Panc1 (cell line): ENCODE measurements at regions not wholly inside any gene's neighbourhood (a gene's known extent, or its start where the extent isn't known, plus 50 kb on each side); places are given as distances from the start of the nearest gene placed in this dataset.

Source experiments
- ATAC-seq: fragments of 200-7000 bp; cut with Tn5 transposase; 2 replicates; pipeline ENCODE4 v1.9.1; 2020; ENCODE audit warnings: mild to moderate bottlenecking, moderate library complexity
- BruUV-seq: library from RNA; stranded (reverse); fragments of 400-500 nt; replicated peaks from 2 replicates; lab custom pipeline; 2021; lab: Mats Ljungman, UMichigan
- CTCF ChIA-PET: fragments of 300-600 bp; sonication (Branson Sonifier 250); formaldehyde crosslinking; loops from one replicate; lab custom pipeline; 2022; ENCODE audit warnings: antibody characterized with exemption; lab: Charles Lee
- POLR2A ChIA-PET: fragments of 300-600 bp; sonication (Branson Sonifier 250); formaldehyde crosslinking; loops from one replicate; lab custom pipeline; 2022; ENCODE audit warnings: antibody characterized with exemption; lab: Charles Lee
- DNase-seq: peaks from one replicate; pipeline ENCODE4 v3.0.0-alpha.2; 2010; ENCODE audit warnings: low read depth, low spot score
- H3K27ac ChIP-seq: 2 replicates; pipeline ENCODE4 v1.5.1; 2011; ENCODE audit warnings: mild to moderate bottlenecking, low read length, inconsistent platforms
- H3K27me3 ChIP-seq: fragments of 200-500 bp; sonication (Bioruptor generic); 2 replicates; pipeline ENCODE4 v1.6.0; 2014; ENCODE audit warnings: low read length, inconsistent platforms; ENCODE audit not compliant: control insufficient read depth, insufficient read depth
- H3K36me3 ChIP-seq: fragments of 200-500 bp; sonication (Bioruptor generic); 2 replicates; pipeline ENCODE4 v1.5.1; 2014; ENCODE audit warnings: inconsistent platforms, mild to moderate bottlenecking, low read length, moderate library complexity; ENCODE audit not compliant: control insufficient read depth, insufficient read depth
- H3K4me1 ChIP-seq: 2 replicates; pipeline ENCODE4 v1.5.1; 2011; ENCODE audit warnings: inconsistent platforms, mild to moderate bottlenecking, low read length, moderate library complexity; ENCODE audit not compliant: control insufficient read depth, insufficient read depth
- H3K4me3 ChIP-seq, 2 experiments: 2 replicates each; pipeline ENCODE4 v1.5.1; 2011 to 2012; ENCODE audit warnings: low read depth in 2 of 2, low read length in 2 of 2, mild to moderate bottlenecking in 2 of 2, inconsistent platforms in 1 of 2, moderate library complexity in 1 of 2
- H3K9me3 ChIP-seq: fragments of 200-500 bp; sonication (Bioruptor generic); 2 replicates; pipeline ENCODE4 v1.5.1; 2014; ENCODE audit warnings: low read depth, mild to moderate bottlenecking, inconsistent platforms, low read length, moderate library complexity; ENCODE audit not compliant: control insufficient read depth, insufficient read depth
- POLR2AphosphoS5 ChIP-seq: IDR thresholded peaks from 2 replicates; pipeline ENCODE4 v1.6.1; 2012; ENCODE audit warnings: mild to moderate bottlenecking, low read depth, low read length, moderate library complexity
- SIN3A ChIP-seq: IDR thresholded peaks from 2 replicates; pipeline ENCODE4 v1.6.1; 2012; ENCODE audit warnings: low read depth, mild to moderate bottlenecking, low read length, moderate library complexity, borderline replicate concordance; ENCODE audit not compliant: insufficient read depth
- TCF7L2 ChIP-seq: IDR thresholded peaks from 2 replicates; pipeline ENCODE4 v1.6.1; 2011; ENCODE audit warnings: mild to moderate bottlenecking, low read depth, low read length, inconsistent platforms
- in situ Hi-C: cut with HindIII; loops from 2 replicates; pipeline ENCODE4 v1.10.0; 2016; ENCODE audit warnings: low sequenced_read_pairs, low pct_unique_long_range_greater_than_20kb
- intact Hi-C: fragments of 100-400 bp; cut with micrococcal nuclease; formaldehyde crosslinking; loops from one replicate; pipeline ENCODE4 v1.10.0; 2022; ENCODE audit not compliant: unreplicated experiment
- TF ChIP-seq, protein P1 (sequence below): fragments of 450-650 bp; IDR thresholded peaks from 2 replicates; pipeline ENCODE4 v1.5.1; 2017; ENCODE audit warnings: mild to moderate bottlenecking
- TF ChIP-seq, protein P2 (sequence below), 2 experiments: IDR thresholded peaks; 2 replicates each; pipeline ENCODE4 v1.6.1; 2011 to 2012; ENCODE audit warnings: low read depth in 2 of 2, control low read depth in 1 of 2, low read length in 1 of 2, mild to moderate bottlenecking in 1 of 2, moderate library complexity in 1 of 2; ENCODE audit not compliant: insufficient read depth in 1 of 2

DNA sequence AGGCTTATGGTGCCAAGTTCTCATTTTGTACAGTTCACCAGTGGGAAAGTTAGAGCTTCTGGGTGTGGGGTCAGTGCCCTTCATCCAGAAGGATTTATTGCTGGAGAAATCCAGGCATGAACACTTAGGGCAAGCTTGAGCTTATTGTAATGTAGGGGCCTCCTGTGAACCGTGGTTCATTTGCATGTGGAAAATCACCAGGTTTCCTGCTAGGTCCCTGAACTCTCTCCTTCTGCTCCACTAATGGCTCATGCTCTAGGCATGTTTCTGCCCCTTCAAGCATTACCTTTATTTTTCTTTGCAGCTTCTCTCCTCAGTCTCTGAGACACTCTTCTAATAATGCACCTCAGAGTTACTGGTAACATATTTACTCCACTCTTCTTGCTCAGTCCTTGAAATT, 79.3 kb upstream of the FAM98A start:
- Histone ChIP-seq H3K4me3 (no peak overlapping the region), H3K27me3 (0 out of 2 replicates have a peak, but pooled peaks cover 2% of the 10 kb centered on the region), H3K36me3 (no peaks in the 10 kb centered on the region), H3K27ac (no peak overlapping the region), H3K9me3 (no peaks in the 10 kb centered on the region), H3K4me1 (no peaks in the 10 kb centered on the region)
- BruUV-seq: no TSS peak
- TF ChIP-seq POLR2AphosphoS5: no peak
- no peak for TF ChIP-seq TCF7L2
- TF ChIP-seq, protein P1, sequence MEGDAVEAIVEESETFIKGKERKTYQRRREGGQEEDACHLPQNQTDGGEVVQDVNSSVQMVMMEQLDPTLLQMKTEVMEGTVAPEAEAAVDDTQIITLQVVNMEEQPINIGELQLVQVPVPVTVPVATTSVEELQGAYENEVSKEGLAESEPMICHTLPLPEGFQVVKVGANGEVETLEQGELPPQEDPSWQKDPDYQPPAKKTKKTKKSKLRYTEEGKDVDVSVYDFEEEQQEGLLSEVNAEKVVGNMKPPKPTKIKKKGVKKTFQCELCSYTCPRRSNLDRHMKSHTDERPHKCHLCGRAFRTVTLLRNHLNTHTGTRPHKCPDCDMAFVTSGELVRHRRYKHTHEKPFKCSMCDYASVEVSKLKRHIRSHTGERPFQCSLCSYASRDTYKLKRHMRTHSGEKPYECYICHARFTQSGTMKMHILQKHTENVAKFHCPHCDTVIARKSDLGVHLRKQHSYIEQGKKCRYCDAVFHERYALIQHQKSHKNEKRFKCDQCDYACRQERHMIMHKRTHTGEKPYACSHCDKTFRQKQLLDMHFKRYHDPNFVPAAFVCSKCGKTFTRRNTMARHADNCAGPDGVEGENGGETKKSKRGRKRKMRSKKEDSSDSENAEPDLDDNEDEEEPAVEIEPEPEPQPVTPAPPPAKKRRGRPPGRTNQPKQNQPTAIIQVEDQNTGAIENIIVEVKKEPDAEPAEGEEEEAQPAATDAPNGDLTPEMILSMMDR: no peak
- TF ChIP-seq, protein P2, sequence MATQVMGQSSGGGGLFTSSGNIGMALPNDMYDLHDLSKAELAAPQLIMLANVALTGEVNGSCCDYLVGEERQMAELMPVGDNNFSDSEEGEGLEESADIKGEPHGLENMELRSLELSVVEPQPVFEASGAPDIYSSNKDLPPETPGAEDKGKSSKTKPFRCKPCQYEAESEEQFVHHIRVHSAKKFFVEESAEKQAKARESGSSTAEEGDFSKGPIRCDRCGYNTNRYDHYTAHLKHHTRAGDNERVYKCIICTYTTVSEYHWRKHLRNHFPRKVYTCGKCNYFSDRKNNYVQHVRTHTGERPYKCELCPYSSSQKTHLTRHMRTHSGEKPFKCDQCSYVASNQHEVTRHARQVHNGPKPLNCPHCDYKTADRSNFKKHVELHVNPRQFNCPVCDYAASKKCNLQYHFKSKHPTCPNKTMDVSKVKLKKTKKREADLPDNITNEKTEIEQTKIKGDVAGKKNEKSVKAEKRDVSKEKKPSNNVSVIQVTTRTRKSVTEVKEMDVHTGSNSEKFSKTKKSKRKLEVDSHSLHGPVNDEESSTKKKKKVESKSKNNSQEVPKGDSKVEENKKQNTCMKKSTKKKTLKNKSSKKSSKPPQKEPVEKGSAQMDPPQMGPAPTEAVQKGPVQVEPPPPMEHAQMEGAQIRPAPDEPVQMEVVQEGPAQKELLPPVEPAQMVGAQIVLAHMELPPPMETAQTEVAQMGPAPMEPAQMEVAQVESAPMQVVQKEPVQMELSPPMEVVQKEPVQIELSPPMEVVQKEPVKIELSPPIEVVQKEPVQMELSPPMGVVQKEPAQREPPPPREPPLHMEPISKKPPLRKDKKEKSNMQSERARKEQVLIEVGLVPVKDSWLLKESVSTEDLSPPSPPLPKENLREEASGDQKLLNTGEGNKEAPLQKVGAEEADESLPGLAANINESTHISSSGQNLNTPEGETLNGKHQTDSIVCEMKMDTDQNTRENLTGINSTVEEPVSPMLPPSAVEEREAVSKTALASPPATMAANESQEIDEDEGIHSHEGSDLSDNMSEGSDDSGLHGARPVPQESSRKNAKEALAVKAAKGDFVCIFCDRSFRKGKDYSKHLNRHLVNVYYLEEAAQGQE (IDR thresholded peaks at IDR 0.05; ENCODE audit: insufficient read depth in 1 of 2, low read depth in 2 of 2, low read length in 1 of 2): no peak
- no peak for TF ChIP-seq SIN3A
- DNase-seq: no peak
- in situ Hi-C loops (no loop called here), intact Hi-C loops (loop anchor here (10.0 kb wide), 2 partner anchors 386 to 1736 kb away; no protein-coding TSS in a partner anchor)
- no peak for ATAC-seq
- CTCF ChIA-PET: no interaction called here
- POLR2A ChIA-PET: no interaction called here

DNA sequence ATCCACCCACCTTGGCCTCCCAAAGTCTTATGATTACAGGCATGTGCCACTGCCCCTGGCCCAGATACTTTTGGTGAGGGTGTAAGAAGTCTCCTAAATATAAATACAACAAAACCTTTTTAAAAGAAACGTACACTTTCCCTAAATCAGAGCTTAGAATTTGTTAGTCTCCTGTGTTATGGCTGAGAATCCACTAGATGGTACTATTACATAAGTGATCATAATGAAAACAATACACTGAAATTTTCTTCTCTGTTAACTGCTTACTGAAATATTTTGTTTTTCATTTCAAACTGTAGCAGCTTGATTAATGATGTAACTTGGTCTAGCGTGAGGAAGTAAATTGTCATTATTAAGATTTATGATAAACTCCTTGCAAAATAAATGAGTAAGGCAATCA, 74.8 kb upstream of the FAM98A start:
- DNase-seq (no peak), ATAC-seq (no peak)
- ChIA-PET POLR2A (no interaction called here), CTCF (interaction anchor here (0.6 kb wide), 1 partner anchor 59 kb away, joined by 3 read pairs; no protein-coding TSS in a partner anchor)
- H3K27ac ChIP-seq: no peak overlapping the region
- H3K4me3 ChIP-seq: no peak overlapping the region
- no peaks in the 10 kb centered on the region for H3K36me3 ChIP-seq
- no peaks in the 10 kb centered on the region for H3K9me3 ChIP-seq
- 0 out of 2 replicates have a peak, but pooled peaks cover 2% of the 10 kb centered on the region for H3K27me3 ChIP-seq
- no TSS peak for BruUV-seq
- in situ Hi-C loops: no loop called here
- no peaks in the 10 kb centered on the region for H3K4me1 ChIP-seq
- TF ChIP-seq, protein P1: peak; percentile 59
- TF ChIP-seq POLR2AphosphoS5: no peak
- intact Hi-C loops: loop anchor here (10.0 kb wide), 2 partner anchors 391 to 1741 kb away; no protein-coding TSS in a partner anchor
